SK-N-SH (cell line): ENCODE measurements at regions not wholly inside any gene's neighbourhood (a gene's known extent, or its start where the extent isn't known, plus 50 kb on each side); places are given as distances from the start of the nearest gene placed in this dataset.

Experiments used
- CTCF ChIA-PET: fragments of 300-600, 350-600 bp; formaldehyde crosslinking; extraction: SDS; loops from one replicate; lab custom pipeline; 2021; lab: Yijun Ruan, JAX
- POLR2A ChIA-PET: fragments of 350-600 bp; sonication (Branson Sonifier 250); formaldehyde crosslinking; extraction: SDS; loops from one replicate; lab custom pipeline; 2020; ENCODE audit warnings: antibody characterized with exemption, inconsistent platforms; lab: Yijun Ruan, JAX
- DNase-seq: peaks from one replicate; pipeline ENCODE4 v3.0.0; 2012
- H2AFZ ChIP-seq: fragments of 200-600 bp; sonication (generic); 2 replicates; pipeline ENCODE4 v1.8.1; 2016; ENCODE audit warnings: antibody characterized with exemption, mild to moderate bottlenecking, low read depth
- H3F3A ChIP-seq: fragments of 200-600 bp; sonication (generic); replicated peaks from 2 replicates; pipeline ENCODE3; 2016; ENCODE audit warnings: antibody characterized with exemption, mild to moderate bottlenecking; ENCODE audit not compliant: insufficient read depth
- H3K27ac ChIP-seq, 2 experiments: fragments of 200-500 bp in 1 of 2; fragments of 200-600 bp in 1 of 2; sonication (Bioruptor generic) in 1 of 2; sonication (generic), shearing (Covaris generic) in 1 of 2; 2 replicates each; pipeline versions ENCODE4 v1.5.1 to v1.6.1; 2014 to 2016; ENCODE audit warnings: low read depth in 2 of 2, inconsistent platforms in 1 of 2, low read length in 1 of 2, mild to moderate bottlenecking in 1 of 2, mixed read lengths in 1 of 2
- H3K27me3 ChIP-seq: fragments of 200-600 bp; sonication (generic), shearing (Covaris generic); 2 replicates; pipeline ENCODE4 v1.6.1; 2016; ENCODE audit warnings: mixed run types; ENCODE audit not compliant: insufficient read depth
- H3K36me3 ChIP-seq, 2 experiments: fragments of 200-500 bp in 1 of 2; fragments of 200-600 bp in 1 of 2; sonication (Bioruptor generic) in 1 of 2; sonication (generic) in 1 of 2; replicated peaks in 1 of 2; 2 replicates each; pipeline versions ENCODE3 to v1.5.1; 2014 to 2016; ENCODE audit warnings: low read length in 1 of 2, mild to moderate bottlenecking in 1 of 2; ENCODE audit not compliant: insufficient read depth in 2 of 2, control insufficient read depth in 1 of 2
- H3K4me1 ChIP-seq, 2 experiments: fragments of 200-500 bp in 1 of 2; fragments of 200-600 bp in 1 of 2; sonication (Bioruptor generic) in 1 of 2; sonication (generic), shearing (Covaris generic) in 1 of 2; 2 replicates each; pipeline versions ENCODE4 v1.5.1 to v1.6.1; 2014 to 2016; ENCODE audit warnings: low read depth in 1 of 2, low read length in 1 of 2, mixed run types in 1 of 2; ENCODE audit not compliant: insufficient read depth in 2 of 2, control insufficient read depth in 1 of 2
- H3K4me2 ChIP-seq: fragments of 200-600 bp; sonication (generic), shearing (Covaris generic); 2 replicates; pipeline ENCODE4 v1.6.1; 2017; ENCODE audit warnings: mixed run types
- H3K4me3 ChIP-seq, 2 experiments: fragments of 200-500 bp in 1 of 2; fragments of 200-600 bp in 1 of 2; sonication (Bioruptor generic) in 1 of 2; sonication (generic), shearing (Covaris generic) in 1 of 2; 2 replicates each; pipeline versions ENCODE4 v1.5.1 to v1.8.1; 2014 to 2016; ENCODE audit warnings: low read depth in 2 of 2, inconsistent platforms in 1 of 2, low read length in 1 of 2, mild to moderate bottlenecking in 1 of 2, mixed read lengths in 1 of 2, moderate library complexity in 1 of 2
- H3K79me2 ChIP-seq: fragments of 200-600 bp; sonication (generic); 2 replicates; pipeline ENCODE4 v1.8.1; 2017; ENCODE audit warnings: mild to moderate bottlenecking; ENCODE audit not compliant: insufficient read depth
- H3K9ac ChIP-seq: fragments of 200-600 bp; sonication (generic); 2 replicates; pipeline ENCODE4 v1.6.1; 2017; ENCODE audit warnings: mixed run types
- H3K9me2 ChIP-seq: fragments of 200-600 bp; sonication (generic); 2 replicates; pipeline ENCODE4 v1.6.1; 2017; ENCODE audit warnings: mixed run types
- H3K9me3 ChIP-seq: fragments of 200-600 bp; sonication (generic); 2 replicates; pipeline ENCODE4 v1.6.1; 2017; ENCODE audit warnings: mixed run types, mild to moderate bottlenecking, moderate library complexity
- H4K20me1 ChIP-seq: fragments of 200-600 bp; sonication (generic); 2 replicates; pipeline ENCODE4 v1.6.1; 2017; ENCODE audit warnings: mild to moderate bottlenecking, mixed run types; ENCODE audit not compliant: insufficient read depth
- ELF1 ChIP-seq: IDR thresholded peaks from 2 replicates; pipeline ENCODE4 v1.4.0; 2012
- FOXM1 ChIP-seq: IDR thresholded peaks from 2 replicates; pipeline ENCODE4 v1.4.0; 2012; ENCODE audit warnings: low read depth, mild to moderate bottlenecking
- GABPA ChIP-seq: IDR thresholded peaks from 2 replicates; pipeline ENCODE4 v1.4.0; 2012; ENCODE audit warnings: low read depth, mild to moderate bottlenecking
- JUND ChIP-seq: IDR thresholded peaks from 2 replicates; pipeline ENCODE4 v1.4.0; 2012
- MEF2A ChIP-seq: IDR thresholded peaks from 2 replicates; pipeline ENCODE4 v1.4.0; 2012; ENCODE audit warnings: low read depth, borderline replicate concordance
- MXI1 ChIP-seq: IDR thresholded peaks from 2 replicates; pipeline ENCODE4 v1.6.1; 2012; ENCODE audit warnings: mild to moderate bottlenecking, low read depth, low read length, improper control_type of control experiment
- NFIC ChIP-seq: IDR thresholded peaks from 2 replicates; pipeline ENCODE4 v1.4.0; 2012; ENCODE audit warnings: borderline replicate concordance
- NRF1 ChIP-seq: IDR thresholded peaks from 2 replicates; pipeline ENCODE4 v1.6.1; 2012; ENCODE audit warnings: low read depth, mild to moderate bottlenecking, low read length
- POLR2AphosphoS5 ChIP-seq: IDR thresholded peaks from 2 replicates; pipeline ENCODE4 v1.6.1; 2012; ENCODE audit warnings: low read depth, low read length
- RFX5 ChIP-seq: IDR thresholded peaks from 2 replicates; pipeline ENCODE4 v1.6.1; 2012; ENCODE audit warnings: mild to moderate bottlenecking, improper control_type of control experiment, low read length
- RXRA ChIP-seq: IDR thresholded peaks from 2 replicates; pipeline ENCODE4 v1.4.0; 2012; ENCODE audit warnings: low read depth, mild to moderate bottlenecking, borderline replicate concordance
- SIN3A ChIP-seq: IDR thresholded peaks from 2 replicates; pipeline ENCODE4 v1.6.1; 2012; ENCODE audit warnings: low read depth, mild to moderate bottlenecking, low read length, moderate library complexity, borderline replicate concordance
- SMC3 ChIP-seq: IDR thresholded peaks from 2 replicates; pipeline ENCODE4 v1.6.1; 2012; ENCODE audit warnings: low read depth, low read length, improper control_type of control experiment
- TAF1 ChIP-seq: IDR thresholded peaks from 2 replicates; pipeline ENCODE4 v1.6.1; 2012; ENCODE audit warnings: low read depth, mild to moderate bottlenecking, low read length, moderate library complexity, borderline replicate concordance
- TCF12 ChIP-seq: IDR thresholded peaks from 2 replicates; pipeline ENCODE4 v1.4.0; 2012
- TEAD4 ChIP-seq: IDR thresholded peaks from 2 replicates; pipeline ENCODE4 v1.4.0; 2012; ENCODE audit warnings: mild to moderate bottlenecking, borderline replicate concordance; ENCODE audit not compliant: insufficient read depth
- TF ChIP-seq, protein P1 (sequence below): IDR thresholded peaks from 2 replicates; pipeline ENCODE4 v1.4.0; 2012; ENCODE audit warnings: low read depth, borderline replicate concordance
- TF ChIP-seq, protein P2 (sequence below): fragments of 150-350 bp; IDR thresholded peaks from 2 replicates; pipeline ENCODE4 v1.6.1; 2017; ENCODE audit warnings: antibody characterized with exemption, low read length, low read depth, borderline replicate concordance
- TF ChIP-seq, protein P3 (sequence below): fragments of 150-350 bp; IDR thresholded peaks from 2 replicates; pipeline ENCODE4 v1.6.1; 2016; ENCODE audit warnings: mild to moderate bottlenecking, low read depth, low read length
- TF ChIP-seq, protein P4 (sequence below): fragments of 200-600 bp; sonication (generic); IDR thresholded peaks from 2 replicates; pipeline ENCODE4 v1.6.1; 2017; ENCODE audit warnings: antibody characterized with exemption, mild to moderate bottlenecking, moderate library complexity
- TF ChIP-seq, protein P5 (sequence below): IDR thresholded peaks from 2 replicates; pipeline ENCODE4 v1.4.0; 2012; ENCODE audit warnings: low read depth
- TF ChIP-seq, protein P6 (sequence below): IDR thresholded peaks from 2 replicates; pipeline ENCODE4; 2012

DNA sequence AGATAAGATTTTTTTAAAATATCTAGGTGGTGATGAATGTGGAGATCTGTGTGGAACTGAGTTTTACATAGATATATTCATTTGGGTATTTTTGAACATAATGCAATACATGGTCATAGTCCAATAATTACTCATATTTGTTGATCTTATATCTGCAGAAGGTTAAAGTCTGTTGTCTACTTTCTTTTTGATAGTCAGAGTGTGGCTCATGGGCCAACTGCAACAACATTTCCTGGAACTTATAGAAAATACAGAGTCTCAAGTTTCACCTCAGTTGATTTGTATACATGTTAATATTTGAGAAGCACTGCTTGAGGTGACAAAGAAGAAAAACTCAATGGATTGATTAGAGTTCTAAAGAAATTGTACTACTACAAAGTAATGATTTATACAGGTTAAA is 408.4 kb downstream of the ARAP2 start:
- Histone ChIP-seq H3K9ac (no peak overlapping the region), H3K9me2 (no peaks in the 10 kb centered on the region), H3K4me3 (no peak overlapping the region), H3K36me3 (no peaks in the 10 kb centered on the region), H3K9me3 (no peaks in the 10 kb centered on the region), H4K20me1 (no peaks in the 10 kb centered on the region), H3K79me2 (no peaks in the 10 kb centered on the region), H3K27me3 (no peaks in the 10 kb centered on the region), H3K27ac (no peak overlapping the region), H3K4me1 (no peaks in the 10 kb centered on the region), H2AFZ (no peak overlapping the region), H3F3A (no peaks in the 10 kb centered on the region), H3K4me2 (no peak overlapping the region)
- no peak for DNase-seq
- POLR2A ChIA-PET: no interaction called here
- no peak for TF ChIP-seq ELF1
- no peak for TF ChIP-seq MXI1
- TF ChIP-seq NFIC: no peak
- TF ChIP-seq, protein P1, sequence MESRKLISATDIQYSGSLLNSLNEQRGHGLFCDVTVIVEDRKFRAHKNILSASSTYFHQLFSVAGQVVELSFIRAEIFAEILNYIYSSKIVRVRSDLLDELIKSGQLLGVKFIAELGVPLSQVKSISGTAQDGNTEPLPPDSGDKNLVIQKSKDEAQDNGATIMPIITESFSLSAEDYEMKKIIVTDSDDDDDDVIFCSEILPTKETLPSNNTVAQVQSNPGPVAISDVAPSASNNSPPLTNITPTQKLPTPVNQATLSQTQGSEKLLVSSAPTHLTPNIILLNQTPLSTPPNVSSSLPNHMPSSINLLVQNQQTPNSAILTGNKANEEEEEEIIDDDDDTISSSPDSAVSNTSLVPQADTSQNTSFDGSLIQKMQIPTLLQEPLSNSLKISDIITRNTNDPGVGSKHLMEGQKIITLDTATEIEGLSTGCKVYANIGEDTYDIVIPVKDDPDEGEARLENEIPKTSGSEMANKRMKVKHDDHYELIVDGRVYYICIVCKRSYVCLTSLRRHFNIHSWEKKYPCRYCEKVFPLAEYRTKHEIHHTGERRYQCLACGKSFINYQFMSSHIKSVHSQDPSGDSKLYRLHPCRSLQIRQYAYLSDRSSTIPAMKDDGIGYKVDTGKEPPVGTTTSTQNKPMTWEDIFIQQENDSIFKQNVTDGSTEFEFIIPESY: no peak
- no peak for TF ChIP-seq TAF1
- no peak for TF ChIP-seq FOXM1
- TF ChIP-seq, protein P2, sequence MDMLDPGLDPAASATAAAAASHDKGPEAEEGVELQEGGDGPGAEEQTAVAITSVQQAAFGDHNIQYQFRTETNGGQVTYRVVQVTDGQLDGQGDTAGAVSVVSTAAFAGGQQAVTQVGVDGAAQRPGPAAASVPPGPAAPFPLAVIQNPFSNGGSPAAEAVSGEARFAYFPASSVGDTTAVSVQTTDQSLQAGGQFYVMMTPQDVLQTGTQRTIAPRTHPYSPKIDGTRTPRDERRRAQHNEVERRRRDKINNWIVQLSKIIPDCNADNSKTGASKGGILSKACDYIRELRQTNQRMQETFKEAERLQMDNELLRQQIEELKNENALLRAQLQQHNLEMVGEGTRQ: no peak
- TF ChIP-seq, protein P3, sequence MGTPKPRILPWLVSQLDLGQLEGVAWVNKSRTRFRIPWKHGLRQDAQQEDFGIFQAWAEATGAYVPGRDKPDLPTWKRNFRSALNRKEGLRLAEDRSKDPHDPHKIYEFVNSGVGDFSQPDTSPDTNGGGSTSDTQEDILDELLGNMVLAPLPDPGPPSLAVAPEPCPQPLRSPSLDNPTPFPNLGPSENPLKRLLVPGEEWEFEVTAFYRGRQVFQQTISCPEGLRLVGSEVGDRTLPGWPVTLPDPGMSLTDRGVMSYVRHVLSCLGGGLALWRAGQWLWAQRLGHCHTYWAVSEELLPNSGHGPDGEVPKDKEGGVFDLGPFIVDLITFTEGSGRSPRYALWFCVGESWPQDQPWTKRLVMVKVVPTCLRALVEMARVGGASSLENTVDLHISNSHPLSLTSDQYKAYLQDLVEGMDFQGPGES: no peak
- no peak for TF ChIP-seq SMC3
- TF ChIP-seq, protein P4, sequence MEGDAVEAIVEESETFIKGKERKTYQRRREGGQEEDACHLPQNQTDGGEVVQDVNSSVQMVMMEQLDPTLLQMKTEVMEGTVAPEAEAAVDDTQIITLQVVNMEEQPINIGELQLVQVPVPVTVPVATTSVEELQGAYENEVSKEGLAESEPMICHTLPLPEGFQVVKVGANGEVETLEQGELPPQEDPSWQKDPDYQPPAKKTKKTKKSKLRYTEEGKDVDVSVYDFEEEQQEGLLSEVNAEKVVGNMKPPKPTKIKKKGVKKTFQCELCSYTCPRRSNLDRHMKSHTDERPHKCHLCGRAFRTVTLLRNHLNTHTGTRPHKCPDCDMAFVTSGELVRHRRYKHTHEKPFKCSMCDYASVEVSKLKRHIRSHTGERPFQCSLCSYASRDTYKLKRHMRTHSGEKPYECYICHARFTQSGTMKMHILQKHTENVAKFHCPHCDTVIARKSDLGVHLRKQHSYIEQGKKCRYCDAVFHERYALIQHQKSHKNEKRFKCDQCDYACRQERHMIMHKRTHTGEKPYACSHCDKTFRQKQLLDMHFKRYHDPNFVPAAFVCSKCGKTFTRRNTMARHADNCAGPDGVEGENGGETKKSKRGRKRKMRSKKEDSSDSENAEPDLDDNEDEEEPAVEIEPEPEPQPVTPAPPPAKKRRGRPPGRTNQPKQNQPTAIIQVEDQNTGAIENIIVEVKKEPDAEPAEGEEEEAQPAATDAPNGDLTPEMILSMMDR: no peak
- TF ChIP-seq NRF1: no peak
- TF ChIP-seq POLR2AphosphoS5: no peak
- CTCF ChIA-PET: no interaction called here

DNA sequence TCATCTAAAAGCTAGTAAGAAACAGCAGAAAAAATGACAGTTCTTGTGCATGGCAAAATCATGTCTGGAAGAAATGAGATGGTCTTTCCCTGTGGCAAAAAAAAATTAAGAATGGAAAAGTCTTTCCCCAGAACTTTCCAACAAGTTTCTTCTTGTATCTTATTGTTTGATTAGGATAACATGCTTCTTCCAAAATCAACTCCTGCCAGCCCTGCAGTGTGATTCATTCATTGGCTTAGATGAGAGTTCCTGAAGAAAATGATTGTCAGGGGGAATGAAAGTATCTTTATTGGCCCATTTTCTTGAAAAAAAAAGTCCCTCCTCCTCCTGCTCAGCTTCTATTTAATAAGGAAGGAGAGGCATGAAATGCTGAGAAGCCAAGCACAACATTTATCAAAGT is 407.7 kb downstream of the ARAP2 start:
- no peaks in the 10 kb centered on the region for H3F3A ChIP-seq
- CTCF ChIA-PET: no interaction called here
- POLR2A ChIA-PET: no interaction called here
- H3K9ac ChIP-seq: no peak overlapping the region
- no peak overlapping the region for H3K4me2 ChIP-seq
- H3K36me3 ChIP-seq: no peaks in the 10 kb centered on the region
- H3K4me1 ChIP-seq: no peaks in the 10 kb centered on the region
- no peaks in the 10 kb centered on the region for H3K9me3 ChIP-seq
- no peak overlapping the region for H3K27ac ChIP-seq
- H2AFZ ChIP-seq: no peak overlapping the region
- H3K27me3 ChIP-seq: no peaks in the 10 kb centered on the region
- no peaks in the 10 kb centered on the region for H4K20me1 ChIP-seq
- DNase-seq: no peak
- no peak overlapping the region for H3K4me3 ChIP-seq
- no peaks in the 10 kb centered on the region for H3K9me2 ChIP-seq
- H3K79me2 ChIP-seq: no peaks in the 10 kb centered on the region
- TF ChIP-seq FOXM1 (no peak), RFX5 (no peak), SIN3A (no peak), RXRA (no peak), TCF12 (no peak), TEAD4 (no peak), MEF2A (no peak), MXI1 (no peak), JUND (no peak), GABPA (no peak)
- TF ChIP-seq, protein P5, sequence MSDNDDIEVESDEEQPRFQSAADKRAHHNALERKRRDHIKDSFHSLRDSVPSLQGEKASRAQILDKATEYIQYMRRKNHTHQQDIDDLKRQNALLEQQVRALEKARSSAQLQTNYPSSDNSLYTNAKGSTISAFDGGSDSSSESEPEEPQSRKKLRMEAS: no peak
- TF ChIP-seq, protein P6, sequence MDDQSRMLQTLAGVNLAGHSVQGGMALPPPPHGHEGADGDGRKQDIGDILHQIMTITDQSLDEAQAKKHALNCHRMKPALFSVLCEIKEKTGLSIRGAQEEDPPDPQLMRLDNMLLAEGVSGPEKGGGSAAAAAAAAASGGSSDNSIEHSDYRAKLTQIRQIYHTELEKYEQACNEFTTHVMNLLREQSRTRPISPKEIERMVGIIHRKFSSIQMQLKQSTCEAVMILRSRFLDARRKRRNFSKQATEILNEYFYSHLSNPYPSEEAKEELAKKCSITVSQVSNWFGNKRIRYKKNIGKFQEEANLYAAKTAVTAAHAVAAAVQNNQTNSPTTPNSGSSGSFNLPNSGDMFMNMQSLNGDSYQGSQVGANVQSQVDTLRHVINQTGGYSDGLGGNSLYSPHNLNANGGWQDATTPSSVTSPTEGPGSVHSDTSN: no peak
- TF ChIP-seq, protein P2: no peak
